ENCODE measurements at regions not wholly inside any gene's neighbourhood (a gene's known extent, or its start where the extent isn't known, plus 50 kb on each side); places are given as distances from the start of the nearest gene placed in this dataset.

- TF ChIP-seq CTCF (CRISPR knock-in tag; IDR thresholded peaks at IDR 0.05) = no peak
- TF ChIP-seq HNRNPUL1 (IDR thresholded peaks at IDR 0.05; ENCODE audit: low read depth, low read length) = no peak
- no peak for TF ChIP-seq POLR2A (IDR thresholded peaks at IDR 0.05; ENCODE audit: insufficient read depth in 1 of 2, low read depth in 2 of 2, low read length in 2 of 2)
- no peak for TF ChIP-seq KDM4B (CRISPR knock-in tag; IDR thresholded peaks at IDR 0.05)
- TF ChIP-seq EP300 (IDR thresholded peaks at IDR 0.05; ENCODE audit: low read depth in 2 of 2, low read length in 2 of 2) = no peak
- TF ChIP-seq EP300 (CRISPR knock-in tag; IDR thresholded peaks at IDR 0.05; ENCODE audit: borderline replicate concordance) = no peak
- no peak for TF ChIP-seq ZNF639 (CRISPR knock-in tag; conservative IDR thresholded peaks at IDR 0.05)
- TF ChIP-seq PITX1 (CRISPR knock-in tag; IDR thresholded peaks at IDR 0.05) = no peak
- no peak for TF ChIP-seq ZNF816 (CRISPR knock-in tag; IDR thresholded peaks at IDR 0.05; ENCODE audit: borderline replicate concordance)
- no peak for TF ChIP-seq ZNF775 (CRISPR knock-in tag; IDR thresholded peaks at IDR 0.05; ENCODE audit: borderline replicate concordance)
- TF ChIP-seq ZBTB7A (CRISPR knock-in tag; IDR thresholded peaks at IDR 0.05) = no peak
- TF ChIP-seq ZNF275 (CRISPR knock-in tag; IDR thresholded peaks at IDR 0.05; ENCODE audit: borderline replicate concordance) = no peak
- TF ChIP-seq KDM1A (CRISPR knock-in tag; IDR thresholded peaks at IDR 0.05) = no peak
- TF ChIP-seq HNF1A (IDR thresholded peaks at IDR 0.05; ENCODE audit: low read depth) = no peak
- TF ChIP-seq HNF1A (CRISPR knock-in tag; IDR thresholded peaks at IDR 0.05; ENCODE audit: borderline replicate concordance) = no peak
These were observed 52.5 kb upstream of the ATXN3L start for GRCh38 chrX:13372203-13372980.

All from HepG2 (cell line).